ENCODE measurements at regions not wholly inside any gene's neighbourhood (a gene's known extent, or its start where the extent isn't known, plus 50 kb on each side); places are given as distances from the start of the nearest gene placed in this dataset.

- 22 to 26% methylated on average over 3 of the region's 3 CpGs for WGBS, 2 experiments (ENCODE audit: low coverage in 1 of 2, low lambda C conversion rate in 2 of 2, missing lambda C conversion rate in 2 of 2)
- DNase-seq = no peak
- in situ Hi-C loops (cut with MboI) = no loop called here
- no peak overlapping the region for H2AFZ ChIP-seq
- H3K79me2 ChIP-seq (ENCODE audit: insufficient read depth) = no peaks in the 10 kb centered on the region
- TF ChIP-seq EZH2phosphoT487 (IDR thresholded peaks at IDR 0.05; ENCODE audit: insufficient read depth, low read depth) (no peak), EZH2 (IDR thresholded peaks at IDR 0.05; ENCODE audit: insufficient read depth, poor library complexity, severe bottlenecking) (no peak)
- no peak overlapping the region for H3K4me3 ChIP-seq
- H3K9me2 ChIP-seq (ENCODE audit: insufficient read depth) = no peaks in the 10 kb centered on the region
- H3K4me1 ChIP-seq (ENCODE audit: insufficient read depth) = no peaks in the 10 kb centered on the region
- no peaks in the 10 kb centered on the region for H3K9me3 ChIP-seq (ENCODE audit: low read depth)
- no peaks in the 10 kb centered on the region for H3F3A ChIP-seq (ENCODE audit: insufficient read depth)
- no peaks in the 10 kb centered on the region for H4K20me1 ChIP-seq (ENCODE audit: insufficient read depth)
- no peak overlapping the region for H3K27ac ChIP-seq
- no peaks in the 10 kb centered on the region for H3K36me3 ChIP-seq (ENCODE audit: low read depth)
- no peak overlapping the region for H3K9ac ChIP-seq
- no peak overlapping the region for H3K4me2 ChIP-seq (ENCODE audit: unreplicated experiment)
- no peaks in the 10 kb centered on the region for H3K27me3 ChIP-seq (replicated peaks; ENCODE audit: insufficient read depth)
Observed at GRCh38 chr4:163614866-163615265, 120.4 kb downstream of the TMA16 start.

DNA sequence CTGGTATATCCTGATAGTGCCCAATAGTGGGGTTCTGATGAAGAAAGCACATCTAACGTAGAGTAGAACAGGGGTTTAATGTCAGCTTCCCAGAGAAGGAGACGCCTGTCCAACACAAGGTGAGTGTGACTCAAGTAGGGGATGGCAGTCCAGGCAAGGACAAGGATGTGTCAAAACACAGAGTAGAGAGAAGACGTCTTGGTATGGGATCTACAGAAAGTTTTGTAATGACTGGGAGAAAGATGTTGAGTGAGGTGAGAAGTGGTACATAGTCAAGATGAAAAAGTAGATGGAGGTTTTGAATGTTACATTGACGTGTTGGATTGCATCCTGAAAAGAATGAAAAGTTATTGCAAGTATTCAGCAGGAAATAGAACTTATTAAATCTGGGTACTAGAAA is 124.4 kb downstream of the TMA16 start:
- H3F3A ChIP-seq (ENCODE audit: insufficient read depth) = no peaks in the 10 kb centered on the region
- TF ChIP-seq EZH2phosphoT487 (IDR thresholded peaks at IDR 0.05; ENCODE audit: insufficient read depth, low read depth) (no peak), EZH2 (IDR thresholded peaks at IDR 0.05; ENCODE audit: insufficient read depth, poor library complexity, severe bottlenecking) (no peak)
- H3K9me3 ChIP-seq (ENCODE audit: low read depth) = no peaks in the 10 kb centered on the region
- no peaks in the 10 kb centered on the region for H3K79me2 ChIP-seq (ENCODE audit: insufficient read depth)
- no peaks in the 10 kb centered on the region for H3K27me3 ChIP-seq (replicated peaks; ENCODE audit: insufficient read depth)
- H3K9me2 ChIP-seq (ENCODE audit: insufficient read depth) = no peaks in the 10 kb centered on the region
- H3K4me2 ChIP-seq (ENCODE audit: unreplicated experiment) = no peak overlapping the region
- no peaks in the 10 kb centered on the region for H4K20me1 ChIP-seq (ENCODE audit: insufficient read depth)
- in situ Hi-C loops (cut with MboI) = no loop called here
- H3K36me3 ChIP-seq (ENCODE audit: low read depth) = no peaks in the 10 kb centered on the region
- H2AFZ ChIP-seq = no peak overlapping the region
- no peak overlapping the region for H3K9ac ChIP-seq
- H3K4me1 ChIP-seq (ENCODE audit: insufficient read depth) = no peaks in the 10 kb centered on the region
- H3K4me3 ChIP-seq = no peak overlapping the region
- no peak overlapping the region for H3K27ac ChIP-seq
- 11 to 18% methylated on average over 4 of the region's 4 CpGs for WGBS, 2 experiments (ENCODE audit: low coverage in 1 of 2, low lambda C conversion rate in 2 of 2, missing lambda C conversion rate in 2 of 2)
- no peak for DNase-seq

GRCh38 chr4:163620738-163621137 is 126.2 kb downstream of the TMA16 start:
- Histone ChIP-seq H3K4me2 (ENCODE audit: unreplicated experiment) (no peak overlapping the region), H3K79me2 (ENCODE audit: insufficient read depth) (no peaks in the 10 kb centered on the region), H3K9me2 (ENCODE audit: insufficient read depth) (no peaks in the 10 kb centered on the region), H3K9me3 (ENCODE audit: low read depth) (no peaks in the 10 kb centered on the region), H3F3A (ENCODE audit: insufficient read depth) (no peaks in the 10 kb centered on the region), H3K4me1 (ENCODE audit: insufficient read depth) (no peaks in the 10 kb centered on the region), H2AFZ (no peak overlapping the region), H3K9ac (no peak overlapping the region), H3K27me3 (replicated peaks; ENCODE audit: insufficient read depth) (no peaks in the 10 kb centered on the region), H3K36me3 (ENCODE audit: low read depth) (no peaks in the 10 kb centered on the region), H3K27ac (no peak overlapping the region), H3K4me3 (no peak overlapping the region), H4K20me1 (ENCODE audit: insufficient read depth) (no peaks in the 10 kb centered on the region)
- no peak for DNase-seq
- no peak for TF ChIP-seq EZH2phosphoT487 (IDR thresholded peaks at IDR 0.05; ENCODE audit: insufficient read depth, low read depth)
- TF ChIP-seq EZH2 (IDR thresholded peaks at IDR 0.05; ENCODE audit: insufficient read depth, poor library complexity, severe bottlenecking) = no peak
- WGBS, 2 experiments (ENCODE audit: low coverage in 1 of 2, low lambda C conversion rate in 2 of 2, missing lambda C conversion rate in 2 of 2) = 13 to 21% methylated on average over 2 of the region's 2 CpGs
- in situ Hi-C loops (cut with MboI) = no loop called here

GRCh38 chr4:163621821-163622220 is 127.3 kb downstream of the TMA16 start:
- Histone ChIP-seq H3K9ac (no peak overlapping the region), H3K4me2 (ENCODE audit: unreplicated experiment) (no peak overlapping the region), H3K9me3 (ENCODE audit: low read depth) (no peaks in the 10 kb centered on the region), H3F3A (ENCODE audit: insufficient read depth) (no peaks in the 10 kb centered on the region), H3K27me3 (replicated peaks; ENCODE audit: insufficient read depth) (no peaks in the 10 kb centered on the region), H3K4me1 (ENCODE audit: insufficient read depth) (no peaks in the 10 kb centered on the region), H3K36me3 (ENCODE audit: low read depth) (no peaks in the 10 kb centered on the region), H3K27ac (no peak overlapping the region), H3K9me2 (ENCODE audit: insufficient read depth) (no peaks in the 10 kb centered on the region), H3K79me2 (ENCODE audit: insufficient read depth) (no peaks in the 10 kb centered on the region), H4K20me1 (ENCODE audit: insufficient read depth) (no peaks in the 10 kb centered on the region), H2AFZ (no peak overlapping the region), H3K4me3 (no peak overlapping the region)
- in situ Hi-C loops (cut with MboI) = no loop called here
- TF ChIP-seq EZH2 (IDR thresholded peaks at IDR 0.05; ENCODE audit: insufficient read depth, poor library complexity, severe bottlenecking) (no peak), EZH2phosphoT487 (IDR thresholded peaks at IDR 0.05; ENCODE audit: insufficient read depth, low read depth) (no peak)
- no peak for DNase-seq
- 14 to 24% methylated on average over 2 of the region's 2 CpGs for whole genome bisulfite sequencing, 2 experiments (ENCODE audit: low coverage in 1 of 2, low lambda C conversion rate in 2 of 2, missing lambda C conversion rate in 2 of 2)

Measured in GM23248 (cell line).